ENCODE measurements at regions not wholly inside any gene's neighbourhood (a gene's known extent, or its start where the extent isn't known, plus 50 kb on each side); places are given as distances from the start of the nearest gene placed in this dataset.

DNA sequence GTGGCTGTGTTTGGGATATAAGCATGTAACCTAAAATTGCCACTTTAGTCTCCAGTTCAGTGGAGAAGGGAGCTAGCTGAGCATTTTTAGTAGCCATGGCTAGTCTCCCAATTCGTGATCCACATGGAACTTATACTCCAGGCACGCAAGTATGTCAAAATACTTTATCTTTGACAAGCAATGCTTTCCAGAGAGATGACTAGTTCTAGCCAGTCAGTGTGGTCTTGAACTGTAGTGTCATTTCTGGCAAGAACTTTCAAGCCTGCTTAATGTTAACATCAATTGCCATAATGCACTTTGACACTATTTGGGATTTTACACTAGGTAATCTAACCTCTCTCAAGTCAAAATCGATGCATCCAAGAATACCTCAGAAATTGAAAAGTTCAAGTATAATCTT, 660.0 kb downstream of the PTPRC start:
- no TSS peak for BruUV-seq (replicated peaks)
- FAIRE-seq: no peak
- no peak overlapping the region for H3K9ac ChIP-seq (ENCODE audit: insufficient read depth, low read depth, low read length)
- TF ChIP-seq, protein P1, sequence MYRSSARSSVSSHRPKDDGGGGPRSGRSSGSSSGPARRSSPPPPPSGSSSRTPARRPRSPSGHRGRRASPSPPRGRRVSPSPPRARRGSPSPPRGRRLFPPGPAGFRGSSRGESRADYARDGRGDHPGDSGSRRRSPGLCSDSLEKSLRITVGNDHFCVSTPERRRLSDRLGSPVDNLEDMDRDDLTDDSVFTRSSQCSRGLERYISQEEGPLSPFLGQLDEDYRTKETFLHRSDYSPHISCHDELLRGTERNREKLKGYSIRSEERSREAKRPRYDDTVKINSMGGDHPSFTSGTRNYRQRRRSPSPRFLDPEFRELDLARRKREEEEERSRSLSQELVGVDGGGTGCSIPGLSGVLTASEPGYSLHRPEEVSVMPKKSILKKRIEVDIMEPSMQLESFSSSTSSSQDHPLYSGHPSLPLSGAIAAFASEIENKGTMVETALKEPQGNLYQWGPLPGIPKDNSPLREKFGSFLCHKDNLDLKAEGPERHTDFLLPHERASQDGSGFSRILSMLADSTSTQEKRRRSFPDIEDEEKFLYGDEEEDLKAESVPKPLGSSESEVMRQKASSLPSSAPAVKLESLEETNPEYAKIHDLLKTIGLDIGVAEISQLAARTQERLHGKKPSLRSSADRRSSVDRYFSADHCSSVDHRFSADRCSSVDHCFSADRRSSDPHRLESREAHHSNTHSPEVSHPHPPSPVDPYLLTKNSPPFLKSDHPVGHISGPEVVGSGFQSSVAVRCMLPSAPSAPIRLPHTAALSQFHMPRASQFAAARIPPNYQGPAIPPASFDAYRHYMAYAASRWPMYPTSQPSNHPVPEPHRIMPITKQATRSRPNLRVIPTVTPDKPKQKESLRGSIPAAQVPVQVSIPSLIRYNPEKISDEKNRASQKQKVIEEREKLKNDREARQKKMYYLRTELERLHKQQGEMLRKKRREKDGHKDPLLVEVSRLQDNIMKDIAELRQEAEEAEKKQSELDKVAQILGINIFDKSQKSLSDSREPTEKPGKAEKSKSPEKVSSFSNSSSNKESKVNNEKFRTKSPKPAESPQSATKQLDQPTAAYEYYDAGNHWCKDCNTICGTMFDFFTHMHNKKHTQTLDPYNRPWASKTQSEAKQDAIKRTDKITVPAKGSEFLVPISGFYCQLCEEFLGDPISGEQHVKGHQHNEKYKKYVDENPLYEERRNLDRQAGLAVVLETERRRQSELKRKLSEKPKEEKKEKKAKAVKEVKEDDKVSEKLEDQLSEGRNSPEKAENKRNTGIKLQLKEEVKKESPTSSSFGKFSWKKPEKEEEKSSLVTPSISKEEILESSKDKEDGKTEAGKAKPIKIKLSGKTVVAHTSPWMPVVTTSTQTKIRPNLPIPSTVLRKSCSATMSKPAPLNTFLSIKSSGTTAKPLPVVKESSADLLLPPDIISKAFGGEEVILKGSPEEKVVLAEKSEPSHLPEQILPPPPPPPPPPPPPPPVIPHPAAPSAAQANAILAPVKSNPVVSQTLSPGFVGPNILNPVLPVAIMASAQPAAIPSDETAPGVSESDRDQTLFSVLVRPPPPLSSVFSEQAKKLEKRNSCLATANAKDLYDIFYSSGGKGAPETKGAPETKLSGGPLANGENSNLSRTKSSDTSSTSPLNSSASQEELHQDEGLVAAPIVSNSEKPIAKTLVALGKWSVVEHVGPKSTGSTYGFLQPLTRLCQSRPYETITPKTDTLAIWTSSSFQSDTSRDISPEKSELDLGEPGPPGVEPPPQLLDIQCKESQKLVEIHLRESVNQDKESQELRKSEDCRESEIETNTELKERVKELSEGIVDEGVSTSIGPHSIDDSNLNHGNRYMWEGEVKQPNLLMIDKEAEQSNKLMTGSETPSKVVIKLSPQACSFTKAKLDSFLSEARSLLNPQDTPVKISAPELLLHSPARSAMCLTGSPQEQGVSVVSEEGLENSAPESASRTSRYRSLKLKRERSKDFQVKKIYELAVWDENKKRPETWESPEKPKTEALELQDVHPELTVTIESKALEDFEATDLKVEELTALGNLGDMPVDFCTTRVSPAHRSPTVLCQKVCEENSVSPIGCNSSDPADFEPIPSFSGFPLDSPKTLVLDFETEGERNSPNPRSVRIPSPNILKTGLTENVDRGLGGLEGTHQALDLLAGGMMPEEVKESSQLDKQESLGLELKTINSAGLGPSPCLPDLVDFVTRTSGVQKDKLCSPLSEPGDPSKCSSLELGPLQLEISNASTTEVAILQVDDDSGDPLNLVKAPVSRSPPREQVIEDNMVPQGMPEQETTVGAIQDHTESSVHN (CRISPR knock-in tag; IDR thresholded peaks at IDR 0.05): no peak
- no peak for TF ChIP-seq IKZF1 (IDR thresholded peaks at IDR 0.05)
- no peak for TF ChIP-seq FOXC1 (CRISPR knock-in tag; IDR thresholded peaks at IDR 0.05; ENCODE audit: borderline replicate concordance)
- no peak for TF ChIP-seq ZNF160 (CRISPR knock-in tag; IDR thresholded peaks at IDR 0.05)
- no peak for TF ChIP-seq SUZ12 (IDR thresholded peaks at IDR 0.05; ENCODE audit: low read depth, low read length)
- TF ChIP-seq, protein P2, sequence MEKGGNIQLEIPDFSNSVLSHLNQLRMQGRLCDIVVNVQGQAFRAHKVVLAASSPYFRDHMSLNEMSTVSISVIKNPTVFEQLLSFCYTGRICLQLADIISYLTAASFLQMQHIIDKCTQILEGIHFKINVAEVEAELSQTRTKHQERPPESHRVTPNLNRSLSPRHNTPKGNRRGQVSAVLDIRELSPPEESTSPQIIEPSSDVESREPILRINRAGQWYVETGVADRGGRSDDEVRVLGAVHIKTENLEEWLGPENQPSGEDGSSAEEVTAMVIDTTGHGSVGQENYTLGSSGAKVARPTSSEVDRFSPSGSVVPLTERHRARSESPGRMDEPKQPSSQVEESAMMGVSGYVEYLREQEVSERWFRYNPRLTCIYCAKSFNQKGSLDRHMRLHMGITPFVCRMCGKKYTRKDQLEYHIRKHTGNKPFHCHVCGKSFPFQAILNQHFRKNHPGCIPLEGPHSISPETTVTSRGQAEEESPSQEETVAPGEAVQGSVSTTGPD (CRISPR knock-in tag; IDR thresholded peaks at IDR 0.05): no peak
- TF ChIP-seq ZNF496 (CRISPR knock-in tag; IDR thresholded peaks at IDR 0.05; ENCODE audit: insufficient replicate concordance): no peak
- no peaks in the 10 kb centered on the region for H3K36me3 ChIP-seq (replicated peaks in 1 of 2; ENCODE audit: control insufficient read depth in 1 of 2, insufficient read depth in 2 of 2, low read length in 2 of 2)
- 33% methylated on average over 3 of the region's 3 CpGs for WGBS (ENCODE audit: low lambda C conversion rate)
- H3K27me3 ChIP-seq (ENCODE audit: control insufficient read depth in 1 of 2, insufficient read depth in 2 of 2, low read length in 2 of 2): no peaks in the 10 kb centered on the region
- no peak overlapping the region for H3K4me2 ChIP-seq (ENCODE audit: low read depth, low read length)
- H3K9me3 ChIP-seq (ENCODE audit: low read length): no peaks in the 10 kb centered on the region
- H4K20me1 ChIP-seq (ENCODE audit: insufficient read depth, low read length): no peaks in the 10 kb centered on the region
- H3K4me3 ChIP-seq (replicated peaks in 1 of 3; ENCODE audit: insufficient read depth in 1 of 3, low read depth in 2 of 3, low read length in 3 of 3): no peak overlapping the region
- CTCF ChIA-PET (ENCODE audit: low intra/inter-chr PET ratio, low total read pairs): no interaction called here
- POLR2A ChIA-PET: no interaction called here
- DNase-seq (ENCODE audit: low spot score): no peak
- no peak overlapping the region for H2AFZ ChIP-seq (ENCODE audit: low read length)
- ATAC-seq: no peak
- no peaks in the 10 kb centered on the region for H3K79me2 ChIP-seq (ENCODE audit: insufficient read depth, low read length)
- H3K27ac ChIP-seq (ENCODE audit: extremely low read length, insufficient read depth, low read length): no peak overlapping the region
- intact Hi-C loops (cut with micrococcal nuclease; ENCODE audit: unreplicated experiment): no loop called here
- H3K4me1 ChIP-seq (ENCODE audit: insufficient read depth, low read length): no peaks in the 10 kb centered on the region
- in situ Hi-C loops (cut with HindIII; ENCODE audit: extremely low pct_ligation_motif_present, low pct_unique_long_range_greater_than_20kb): no loop called here
